ENCODE measurements at regions not wholly inside any gene's neighbourhood (a gene's known extent, or its start where the extent isn't known, plus 50 kb on each side); places are given as distances from the start of the nearest gene placed in this dataset.
"Not testable (repeated sequence)": the region's sequence is repeated elsewhere in the genome, so short reads cannot be mapped to it uniquely, and the experiment has no call there.

- no peak for DNase-seq (ENCODE audit: extremely low read depth, low read depth, low spot score)
These were observed 52.1 kb downstream of the CARTPT start for GRCh38 chr5:71771191-71771590.

GRCh38 chr5:71778678-71779276, 59.7 kb downstream of the CARTPT start:
- DNase-seq (ENCODE audit: extremely low read depth, low read depth, low spot score), result no peak

GRCh38 chr5:71780597-71780996, 61.5 kb downstream of the CARTPT start:
- DNase-seq (ENCODE audit: extremely low read depth, low read depth, low spot score), result no peak

GRCh38 chr5:71782393-71782770, 63.3 kb downstream of the CARTPT start:
- DNase-seq (ENCODE audit: extremely low read depth, low read depth, low spot score), result no peak

- no peak for DNase-seq (ENCODE audit: extremely low read depth, low read depth, low spot score)
These were observed 64.0 kb downstream of the CARTPT start for GRCh38 chr5:71782771-71783770.

GRCh38 chr5:71783891-71784290, 64.8 kb downstream of the CARTPT start:
- DNase-seq (ENCODE audit: extremely low read depth, low read depth, low spot score), result no peak

GRCh38 chr5:71786337-71787055, 67.4 kb downstream of the CARTPT start:
- DNase-seq (ENCODE audit: extremely low read depth, low read depth, low spot score), result no peak

GRCh38 chr5:71788794-71789193, 69.7 kb downstream of the CARTPT start:
- DNase-seq (ENCODE audit: extremely low read depth, low read depth, low spot score), result no peak

- DNase-seq (ENCODE audit: extremely low read depth, low read depth, low spot score), result no peak
These were observed 70.7 kb downstream of the CARTPT start for GRCh38 chr5:71789746-71790145.

- DNase-seq (ENCODE audit: extremely low read depth, low read depth, low spot score), result no peak
These were observed 71.4 kb downstream of the CARTPT start for GRCh38 chr5:71790433-71790832.

GRCh38 chr5:71792041-71792440, 73.0 kb downstream of the CARTPT start:
- DNase-seq (ENCODE audit: extremely low read depth, low read depth, low spot score), result not testable (repeated sequence)

- DNase-seq (ENCODE audit: extremely low read depth, low read depth, low spot score), result no peak
These were observed 75.1 kb downstream of the CARTPT start for GRCh38 chr5:71794061-71794695.

GRCh38 chr5:71802673-71803072, 83.6 kb downstream of the CARTPT start:
- no peak for DNase-seq (ENCODE audit: extremely low read depth, low read depth, low spot score)

GRCh38 chr5:71806711-71807110, 87.6 kb downstream of the CARTPT start:
- DNase-seq (ENCODE audit: extremely low read depth, low read depth, low spot score), result no peak

- no peak for DNase-seq (ENCODE audit: extremely low read depth, low read depth, low spot score)
These were observed 88.8 kb downstream of the CARTPT start for GRCh38 chr5:71807909-71808308.

GRCh38 chr5:71809446-71809845, 90.4 kb downstream of the CARTPT start:
- no peak for DNase-seq (ENCODE audit: extremely low read depth, low read depth, low spot score)

GRCh38 chr5:71810023-71810422, 90.9 kb downstream of the CARTPT start:
- no peak for DNase-seq (ENCODE audit: extremely low read depth, low read depth, low spot score)

GRCh38 chr5:71810471-71811195, 91.6 kb downstream of the CARTPT start:
- DNase-seq (ENCODE audit: extremely low read depth, low read depth, low spot score), result no peak

- no peak for DNase-seq (ENCODE audit: extremely low read depth, low read depth, low spot score)
These were observed 92.7 kb downstream of the CARTPT start for GRCh38 chr5:71811779-71812178.

- DNase-seq (ENCODE audit: extremely low read depth, low read depth, low spot score), result no peak
These were observed 97.2 kb downstream of the CARTPT start for GRCh38 chr5:71816307-71816706.

Data from glomerular endothelial cell (primary cell).